PC-9 (cell line): ENCODE measurements at regions not wholly inside any gene's neighbourhood (a gene's known extent, or its start where the extent isn't known, plus 50 kb on each side); places are given as distances from the start of the nearest gene placed in this dataset.

Experiments used
- CTCF ChIP-seq: fragments of 200-600 bp; sonication (generic); conservative IDR thresholded peaks from 2 replicates; pipeline ENCODE4 v1.6.1; 2017; ENCODE audit warnings: mixed run types, antibody characterized with exemption, mild to moderate bottlenecking, moderate library complexity
- EZH2 ChIP-seq: fragments of 200-600 bp; sonication (generic); IDR thresholded peaks from 2 replicates; pipeline ENCODE4 v1.8.0; 2017; ENCODE audit warnings: antibody characterized with exemption, low read depth

DNA sequence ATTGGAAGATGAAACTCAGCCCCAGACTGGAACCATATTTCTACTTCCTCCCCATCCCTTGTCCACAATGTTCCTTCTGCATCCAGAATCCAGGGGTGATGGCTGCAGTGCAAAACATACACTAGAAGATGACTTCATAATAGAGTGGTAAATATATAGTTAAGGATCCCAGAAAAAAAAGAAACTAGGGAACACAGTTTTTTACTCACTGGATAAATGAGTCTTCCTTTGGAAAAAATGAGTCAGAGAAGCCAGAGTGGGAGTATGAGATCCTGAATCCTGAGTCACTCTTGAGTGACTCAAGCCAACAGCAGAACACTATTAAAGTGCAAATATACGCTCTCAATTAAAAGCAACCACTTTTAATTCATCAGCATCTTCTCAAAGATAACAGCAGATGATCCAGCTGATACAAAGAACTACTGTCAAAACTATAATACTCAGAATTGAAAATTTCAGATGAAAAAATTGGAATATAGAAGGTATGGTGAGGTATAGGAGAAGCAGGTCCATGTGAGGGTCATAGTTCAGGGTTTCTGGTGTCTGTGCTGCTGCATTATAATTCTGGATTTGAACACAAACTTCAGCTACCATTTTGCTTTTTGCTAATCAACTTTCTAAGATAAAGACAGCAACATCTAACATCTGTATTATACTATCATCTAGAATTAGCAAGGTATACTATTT lies 987.2 kb upstream of the CDH2 start:
- no peak for TF ChIP-seq CTCF
- no peak for TF ChIP-seq EZH2
